ENCODE measurements at regions not wholly inside any gene's neighbourhood (a gene's known extent, or its start where the extent isn't known, plus 50 kb on each side); places are given as distances from the start of the nearest gene placed in this dataset.

- no peak for DNase-seq
- Histone ChIP-seq H3K4me1 (no peaks in the 10 kb centered on the region), H3K36me3 (no peaks in the 10 kb centered on the region), H3K27ac (no peak overlapping the region), H3K9me3 (peaks cover 0 to 4% (median 0%) of the 10 kb centered on the region in 3 donors), H3K27me3 (no peaks in the 10 kb centered on the region), H3K4me3 (no peak overlapping the region)
- TF ChIP-seq CTCF (IDR thresholded peaks at IDR 0.05) = peak in 1 of 2 experiments; percentile 32
- intact Hi-C loops (cut with DNase I; ENCODE audit: low total_unique reads) = no loop called here
Measured at GRCh38 chr5:33379757-33380156, 61.0 kb upstream of the TARS1 start.

GRCh38 chr5:33381243-33381642 is 59.5 kb upstream of the TARS1 start:
- Histone ChIP-seq H3K4me3 (no peak overlapping the region), H3K9me3 (peaks cover 0 to 12% (median 5%) of the 10 kb centered on the region in 3 donors), H3K4me1 (no peaks in the 10 kb centered on the region), H3K27ac (no peak overlapping the region), H3K36me3 (no peaks in the 10 kb centered on the region), H3K27me3 (no peaks in the 10 kb centered on the region)
- intact Hi-C loops (cut with DNase I; ENCODE audit: low total_unique reads) = no loop called here
- DNase-seq = no peak
- no peak for TF ChIP-seq CTCF (IDR thresholded peaks at IDR 0.05)
